ENCODE measurements at regions not wholly inside any gene's neighbourhood (a gene's known extent, or its start where the extent isn't known, plus 50 kb on each side); places are given as distances from the start of the nearest gene placed in this dataset.

DNA sequence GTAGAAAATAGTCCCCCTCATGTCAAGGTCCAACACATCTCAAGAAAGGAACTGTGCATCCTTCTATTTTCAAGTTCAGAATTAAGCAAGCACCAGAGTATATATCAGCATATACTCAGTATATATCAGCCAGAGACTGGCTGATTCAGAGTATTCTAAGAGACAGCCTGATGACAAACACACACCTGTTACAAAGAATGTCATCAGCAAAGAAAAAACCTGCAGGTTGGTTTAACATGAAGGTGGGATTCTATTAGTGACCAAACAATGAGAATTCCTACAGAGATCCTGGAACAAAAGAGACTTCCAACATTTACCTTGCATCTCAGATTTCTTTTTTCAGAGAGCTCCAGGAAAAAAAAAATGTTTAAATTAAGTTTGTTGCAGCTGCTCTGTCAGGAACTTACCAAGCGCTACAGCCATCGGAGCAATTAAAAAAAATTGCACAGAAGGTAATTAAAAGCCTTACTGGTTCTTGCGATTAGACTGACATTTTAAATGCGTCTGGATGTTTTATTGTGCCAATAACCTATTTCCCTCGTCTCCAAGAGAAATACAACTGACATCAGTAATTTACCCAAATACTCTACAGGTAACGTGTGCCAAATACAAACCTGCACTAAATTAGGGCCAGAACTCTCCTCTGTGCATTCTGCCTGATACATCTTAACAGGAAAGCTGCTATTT is 218.1 kb downstream of the HNMT start:
- Mint-ChIP-seq H3K27ac (no peak overlapping the region), H3K4me3 (no peak overlapping the region), H3K9me3 (peaks cover under 1% of the 10 kb centered on the region), H3K36me3 (ENCODE audit: low read depth) (no peaks in the 10 kb centered on the region), H3K27me3 (no peaks in the 10 kb centered on the region), H3K4me1 (ENCODE audit: low read depth) (no peaks in the 10 kb centered on the region)
- CTCF ChIA-PET, result no interaction called here
- no peaks in the 10 kb centered on the region for H3K9me3 ChIP-seq (ENCODE audit: control insufficient read depth in 1 of 2, insufficient read depth in 1 of 2, low read length in 2 of 2)
- TF ChIP-seq CTCF (IDR thresholded peaks at IDR 0.05), result no peak
- no peak overlapping the region for H3K4me3 ChIP-seq (ENCODE audit: low read length)
- intact Hi-C loops (cut with DNase I, micrococcal nuclease), result no loop called here
- POLR2A ChIA-PET, result no interaction called here
- no peaks in the 10 kb centered on the region for H3K36me3 ChIP-seq (ENCODE audit: insufficient read depth, low read length)
- H3K4me1 ChIP-seq (ENCODE audit: insufficient read depth, low read length), result no peaks in the 10 kb centered on the region
- ATAC-seq (ENCODE audit: poor library complexity) (no peak), DNase-seq (no peak)
- no peak overlapping the region for H3K27ac ChIP-seq (ENCODE audit: low read depth in 1 of 2, low read length in 2 of 2)
- no peaks in the 10 kb centered on the region for H3K27me3 ChIP-seq (ENCODE audit: control insufficient read depth in 1 of 2, insufficient read depth in 2 of 2, low read length in 2 of 2)

GRCh38 chr2:138182937-138183312 is 218.7 kb downstream of the HNMT start:
- ATAC-seq (ENCODE audit: poor library complexity), result no peak

DNA sequence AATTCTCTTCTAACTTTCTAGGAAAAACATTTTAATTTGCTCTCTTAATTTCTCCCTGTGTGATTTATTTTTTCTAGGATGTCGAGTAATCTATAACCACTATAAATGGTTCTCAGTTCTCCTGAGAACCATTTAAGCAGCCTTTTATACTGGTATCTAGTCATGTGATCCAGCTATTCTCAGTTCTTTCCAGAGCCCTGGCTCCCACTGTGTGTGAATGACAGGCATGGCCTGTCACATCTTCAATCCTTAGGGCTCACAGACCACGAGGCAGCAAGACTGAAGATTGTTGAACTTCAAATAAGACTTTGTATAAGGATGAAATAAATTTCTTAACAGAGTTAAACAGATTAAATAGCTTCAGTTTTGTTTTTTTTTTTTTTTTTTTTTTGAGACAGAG is 219.4 kb downstream of the HNMT start:
- ChIA-PET CTCF (no interaction called here), POLR2A (no interaction called here)
- H3K9me3 Mint-ChIP-seq, result peaks cover 3% of the 10 kb centered on the region
- intact Hi-C loops (cut with DNase I, micrococcal nuclease), result no loop called here
- H3K27ac Mint-ChIP-seq, result no peak overlapping the region
- Histone ChIP-seq H3K4me3 (ENCODE audit: low read length) (no peak overlapping the region), H3K36me3 (ENCODE audit: insufficient read depth, low read length) (no peaks in the 10 kb centered on the region), H3K27me3 (ENCODE audit: control insufficient read depth in 1 of 2, insufficient read depth in 2 of 2, low read length in 2 of 2) (no peaks in the 10 kb centered on the region), H3K4me1 (ENCODE audit: insufficient read depth, low read length) (no peaks in the 10 kb centered on the region), H3K27ac (ENCODE audit: low read depth in 1 of 2, low read length in 2 of 2) (no peak overlapping the region), H3K9me3 (ENCODE audit: control insufficient read depth in 1 of 2, insufficient read depth in 1 of 2, low read length in 2 of 2) (no peaks in the 10 kb centered on the region)
- TF ChIP-seq CTCF (IDR thresholded peaks at IDR 0.05), result no peak
- H3K27me3 Mint-ChIP-seq, result no peaks in the 10 kb centered on the region
- H3K4me1 Mint-ChIP-seq (ENCODE audit: low read depth), result no peaks in the 10 kb centered on the region
- DNase-seq, result no peak
- H3K4me3 Mint-ChIP-seq, result no peak overlapping the region
- no peak for ATAC-seq (ENCODE audit: poor library complexity)
- no peaks in the 10 kb centered on the region for H3K36me3 Mint-ChIP-seq (ENCODE audit: low read depth)

More at GRCh38 chr2:138182937-138183312, 218.7 kb downstream of the HNMT start:
- TF ChIP-seq CTCF (IDR thresholded peaks at IDR 0.05), result no peak
- no peak overlapping the region for H3K4me3 ChIP-seq (ENCODE audit: low read length)
- H3K36me3 ChIP-seq (ENCODE audit: insufficient read depth, low read length), result no peaks in the 10 kb centered on the region
- no peaks in the 10 kb centered on the region for H3K9me3 ChIP-seq (ENCODE audit: control insufficient read depth in 1 of 2, insufficient read depth in 1 of 2, low read length in 2 of 2)
- DNase-seq, result no peak
- no peaks in the 10 kb centered on the region for H3K27me3 ChIP-seq (ENCODE audit: control insufficient read depth in 1 of 2, insufficient read depth in 2 of 2, low read length in 2 of 2)
- Mint-ChIP-seq H3K27ac (no peak overlapping the region), H3K4me3 (no peak overlapping the region), H3K4me1 (ENCODE audit: low read depth) (no peaks in the 10 kb centered on the region), H3K36me3 (ENCODE audit: low read depth) (no peaks in the 10 kb centered on the region), H3K9me3 (peaks cover 3% of the 10 kb centered on the region), H3K27me3 (no peaks in the 10 kb centered on the region)
- H3K4me1 ChIP-seq (ENCODE audit: insufficient read depth, low read length), result no peaks in the 10 kb centered on the region
- ChIA-PET CTCF (no interaction called here), POLR2A (no interaction called here)
- H3K27ac ChIP-seq (ENCODE audit: low read depth in 1 of 2, low read length in 2 of 2), result no peak overlapping the region
- intact Hi-C loops (cut with DNase I, micrococcal nuclease), result no loop called here

All from CD4-positive, alpha-beta T cell (primary cell).